ENCODE measurements at regions not wholly inside any gene's neighbourhood (a gene's known extent, or its start where the extent isn't known, plus 50 kb on each side); places are given as distances from the start of the nearest gene placed in this dataset.
"Not testable (repeated sequence)": the region's sequence is repeated elsewhere in the genome, so short reads cannot be mapped to it uniquely, and the experiment has no call there.

GRCh38 chr21:17738176-17738953 is 80.8 kb downstream of the C21orf91 start:
- DNase-seq: no peak

GRCh38 chr21:17736072-17736471 is 83.1 kb downstream of the C21orf91 start:
- DNase-seq: no peak

GRCh38 chr21:17733209-17733608 is 85.9 kb downstream of the C21orf91 start:
- no peak for DNase-seq

- no peak for DNase-seq
Observed at GRCh38 chr21:17732306-17732705, 86.8 kb downstream of the C21orf91 start.

GRCh38 chr21:17731554-17731953 is 87.6 kb downstream of the C21orf91 start:
- DNase-seq: no peak

- no peak for DNase-seq
Observed at GRCh38 chr21:17730782-17731181, 88.4 kb downstream of the C21orf91 start.

- DNase-seq: no peak
Observed at GRCh38 chr21:17729455-17729854, 89.7 kb downstream of the C21orf91 start.

- no peak for DNase-seq
Observed at GRCh38 chr21:17727361-17727760, 91.8 kb downstream of the C21orf91 start.

- DNase-seq: peak in 1 of 2 experiments; percentile 3
Observed at GRCh38 chr21:17726047-17726829, 92.9 kb downstream of the C21orf91 start.

GRCh38 chr21:17725339-17725738 is 93.8 kb downstream of the C21orf91 start:
- no peak for DNase-seq

- DNase-seq: no peak
Observed at GRCh38 chr21:17712887-17713286, 100.2 kb upstream of the BTG3 start.

- DNase-seq: no peak
Observed at GRCh38 chr21:17711896-17712295, 99.2 kb upstream of the BTG3 start.

GRCh38 chr21:17709266-17709611 is 96.5 kb upstream of the BTG3 start:
- no peak for DNase-seq

- no peak for DNase-seq
Observed at GRCh38 chr21:17708522-17709265, 96.0 kb upstream of the BTG3 start.

GRCh38 chr21:17699524-17700189 is 87.0 kb upstream of the BTG3 start:
- DNase-seq: no peak

GRCh38 chr21:17697473-17697872 is 84.8 kb upstream of the BTG3 start:
- DNase-seq: no peak

- not testable (repeated sequence) for DNase-seq
Observed at GRCh38 chr21:17694416-17694815, 81.7 kb upstream of the BTG3 start.

GRCh38 chr21:17693801-17694200 is 81.1 kb upstream of the BTG3 start:
- DNase-seq: no peak

- DNase-seq: no peak
Observed at GRCh38 chr21:17690078-17690494, 77.4 kb upstream of the BTG3 start.

GRCh38 chr21:17688912-17689874 is 76.5 kb upstream of the BTG3 start:
- DNase-seq: no peak

GRCh38 chr21:17682924-17683323 is 70.2 kb upstream of the BTG3 start:
- DNase-seq: no peak
